ENCODE measurements at regions not wholly inside any gene's neighbourhood (a gene's known extent, or its start where the extent isn't known, plus 50 kb on each side); places are given as distances from the start of the nearest gene placed in this dataset.

DNA sequence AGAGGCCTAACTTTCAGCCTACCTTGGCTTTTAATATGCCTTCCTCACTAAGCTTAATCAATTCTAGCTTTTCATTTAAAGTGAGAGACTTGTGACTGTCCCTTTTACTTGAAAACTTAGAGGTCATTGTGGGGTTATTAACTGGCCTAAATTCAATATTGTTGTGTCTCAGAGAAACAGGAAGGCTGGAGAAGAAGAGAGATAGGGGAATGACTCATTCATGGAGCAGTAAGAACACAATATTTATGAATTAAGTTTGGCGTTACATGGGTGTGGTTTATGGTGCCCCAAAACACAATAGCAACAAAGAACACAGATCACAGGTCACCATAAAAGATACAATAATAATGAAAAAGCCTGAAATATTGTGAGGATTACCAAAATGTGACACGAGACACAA is 612.1 kb downstream of the TBC1D4 start:
- H3K4me2 ChIP-seq (ENCODE audit: low read length): no peak overlapping the region
- H3K4me3 ChIP-seq (ENCODE audit: low read length): no peak overlapping the region
- H3K79me2 ChIP-seq (ENCODE audit: control insufficient read depth, low read length): no peaks in the 10 kb centered on the region
- TF ChIP-seq EZH2phosphoT487 (IDR thresholded peaks at IDR 0.05; ENCODE audit: borderline replicate concordance, low read length): no peak
- TF ChIP-seq CTCF (IDR thresholded peaks at IDR 0.05; ENCODE audit: low read depth, low read length, poor library complexity, severe bottlenecking): no peak
- no peaks in the 10 kb centered on the region for H3K36me3 ChIP-seq (ENCODE audit: control insufficient read depth, low read length)
- H4K20me1 ChIP-seq (ENCODE audit: control insufficient read depth, insufficient read depth, low read depth, low read length): no peaks in the 10 kb centered on the region
- no peaks in the 10 kb centered on the region for H3F3A ChIP-seq (ENCODE audit: control insufficient read depth, insufficient read depth)
- H3K27me3 ChIP-seq (ENCODE audit: control insufficient read depth, low read length): no peaks in the 10 kb centered on the region
- no peaks in the 10 kb centered on the region for H3K4me1 ChIP-seq (ENCODE audit: control insufficient read depth, low read length)
- no peaks in the 10 kb centered on the region for H3K9me3 ChIP-seq (ENCODE audit: control insufficient read depth, insufficient read depth, low read length)
- no peak overlapping the region for H3K27ac ChIP-seq (ENCODE audit: low read depth, low read length)
- H3K9me2 ChIP-seq (replicated peaks; ENCODE audit: control insufficient read depth, low read length): no peaks in the 10 kb centered on the region

DNA sequence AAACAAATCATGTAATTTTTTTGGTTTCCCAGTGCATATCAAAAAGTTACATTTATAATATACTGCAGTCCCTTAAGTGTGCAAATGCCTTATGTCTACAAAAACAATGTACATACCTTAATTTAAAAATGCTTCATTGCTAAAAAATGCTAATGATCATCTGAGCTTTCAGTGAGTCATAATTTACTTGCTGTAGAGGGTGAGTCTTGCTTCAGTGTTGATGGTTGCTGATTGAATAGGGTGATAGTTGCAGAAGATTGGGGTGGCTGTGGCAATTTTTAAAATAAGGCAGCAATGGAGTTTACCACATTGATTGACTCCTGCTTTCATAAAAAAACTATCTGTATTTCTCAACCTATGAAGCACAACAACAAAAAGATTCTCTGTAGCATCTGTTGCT is 613.9 kb downstream of the TBC1D4 start:
- no peak overlapping the region for H3K27ac ChIP-seq (ENCODE audit: low read depth, low read length)
- H3F3A ChIP-seq (ENCODE audit: control insufficient read depth, insufficient read depth): no peaks in the 10 kb centered on the region
- no peak for TF ChIP-seq EZH2phosphoT487 (IDR thresholded peaks at IDR 0.05; ENCODE audit: borderline replicate concordance, low read length)
- TF ChIP-seq CTCF (IDR thresholded peaks at IDR 0.05; ENCODE audit: low read depth, low read length, poor library complexity, severe bottlenecking): no peak
- H3K4me1 ChIP-seq (ENCODE audit: control insufficient read depth, low read length): no peaks in the 10 kb centered on the region
- no peaks in the 10 kb centered on the region for H3K9me3 ChIP-seq (ENCODE audit: control insufficient read depth, insufficient read depth, low read length)
- no peaks in the 10 kb centered on the region for H3K36me3 ChIP-seq (ENCODE audit: control insufficient read depth, low read length)
- no peaks in the 10 kb centered on the region for H3K9me2 ChIP-seq (replicated peaks; ENCODE audit: control insufficient read depth, low read length)
- no peak overlapping the region for H3K4me2 ChIP-seq (ENCODE audit: low read length)
- no peaks in the 10 kb centered on the region for H4K20me1 ChIP-seq (ENCODE audit: control insufficient read depth, insufficient read depth, low read depth, low read length)
- no peaks in the 10 kb centered on the region for H3K79me2 ChIP-seq (ENCODE audit: control insufficient read depth, low read length)
- H3K4me3 ChIP-seq (ENCODE audit: low read length): no peak overlapping the region
- H3K27me3 ChIP-seq (ENCODE audit: control insufficient read depth, low read length): no peaks in the 10 kb centered on the region

DNA sequence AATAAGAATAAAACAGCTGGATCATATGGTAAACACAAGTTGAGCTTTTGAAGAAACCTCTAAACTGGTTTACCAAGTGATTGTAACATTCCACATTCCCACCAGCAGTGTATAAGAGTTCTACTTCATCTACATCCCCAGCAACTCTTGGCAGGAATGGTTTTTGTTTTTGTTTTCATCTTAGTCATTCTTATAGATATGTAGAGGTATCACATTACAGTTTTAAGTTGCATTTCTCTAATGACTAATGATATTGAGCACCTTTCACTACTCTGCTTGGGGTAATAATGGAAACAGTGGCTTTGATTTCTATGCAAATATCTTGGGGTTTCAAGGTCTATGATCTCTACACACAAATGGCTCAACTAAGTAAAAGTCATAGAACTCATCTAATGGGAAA is 614.5 kb downstream of the TBC1D4 start:
- no peaks in the 10 kb centered on the region for H3K79me2 ChIP-seq (ENCODE audit: control insufficient read depth, low read length)
- no peak overlapping the region for H3K4me2 ChIP-seq (ENCODE audit: low read length)
- no peaks in the 10 kb centered on the region for H3K9me2 ChIP-seq (replicated peaks; ENCODE audit: control insufficient read depth, low read length)
- H3K27ac ChIP-seq (ENCODE audit: low read depth, low read length): no peak overlapping the region
- no peaks in the 10 kb centered on the region for H3K27me3 ChIP-seq (ENCODE audit: control insufficient read depth, low read length)
- TF ChIP-seq CTCF (IDR thresholded peaks at IDR 0.05; ENCODE audit: low read depth, low read length, poor library complexity, severe bottlenecking) (no peak), EZH2phosphoT487 (IDR thresholded peaks at IDR 0.05; ENCODE audit: borderline replicate concordance, low read length) (no peak)
- H3K9me3 ChIP-seq (ENCODE audit: control insufficient read depth, insufficient read depth, low read length): no peaks in the 10 kb centered on the region
- H3K36me3 ChIP-seq (ENCODE audit: control insufficient read depth, low read length): no peaks in the 10 kb centered on the region
- no peaks in the 10 kb centered on the region for H3F3A ChIP-seq (ENCODE audit: control insufficient read depth, insufficient read depth)
- H3K4me3 ChIP-seq (ENCODE audit: low read length): no peak overlapping the region
- no peaks in the 10 kb centered on the region for H4K20me1 ChIP-seq (ENCODE audit: control insufficient read depth, insufficient read depth, low read depth, low read length)
- H3K4me1 ChIP-seq (ENCODE audit: control insufficient read depth, low read length): no peaks in the 10 kb centered on the region

DNA sequence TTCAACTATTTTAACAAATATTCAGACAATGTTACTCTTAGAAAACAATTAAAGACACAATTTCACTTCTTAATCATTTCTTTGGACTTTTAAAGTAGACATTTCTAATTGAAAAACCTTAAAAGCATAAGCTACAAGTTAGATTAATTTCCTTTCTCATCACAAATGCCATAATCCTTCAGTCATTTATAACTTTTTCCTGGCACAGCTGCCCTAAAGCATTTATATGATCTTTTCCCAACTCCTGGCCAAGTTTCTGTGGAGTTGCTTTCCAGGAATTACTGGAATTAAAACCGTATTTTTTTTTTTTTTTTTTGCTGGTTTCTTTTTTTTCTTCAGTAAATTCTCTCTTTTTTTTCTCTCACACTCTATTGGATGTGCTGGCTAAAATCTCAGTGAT is 615.9 kb downstream of the TBC1D4 start:
- Histone ChIP-seq H3K4me1 (ENCODE audit: control insufficient read depth, low read length) (no peaks in the 10 kb centered on the region), H3K27ac (ENCODE audit: low read depth, low read length) (no peak overlapping the region), H3K9me3 (ENCODE audit: control insufficient read depth, insufficient read depth, low read length) (no peaks in the 10 kb centered on the region), H3K4me3 (ENCODE audit: low read length) (no peak overlapping the region), H3F3A (ENCODE audit: control insufficient read depth, insufficient read depth) (no peaks in the 10 kb centered on the region), H3K36me3 (ENCODE audit: control insufficient read depth, low read length) (no peaks in the 10 kb centered on the region), H3K27me3 (ENCODE audit: control insufficient read depth, low read length) (no peaks in the 10 kb centered on the region), H3K9me2 (replicated peaks; ENCODE audit: control insufficient read depth, low read length) (no peaks in the 10 kb centered on the region), H3K79me2 (ENCODE audit: control insufficient read depth, low read length) (no peaks in the 10 kb centered on the region), H3K4me2 (ENCODE audit: low read length) (no peak overlapping the region), H4K20me1 (ENCODE audit: control insufficient read depth, insufficient read depth, low read depth, low read length) (no peaks in the 10 kb centered on the region)
- no peak for TF ChIP-seq CTCF (IDR thresholded peaks at IDR 0.05; ENCODE audit: low read depth, low read length, poor library complexity, severe bottlenecking)
